Kidney epithelial cell (primary cell): ENCODE measurements at regions not wholly inside any gene's neighbourhood (a gene's known extent, or its start where the extent isn't known, plus 50 kb on each side); places are given as distances from the start of the nearest gene placed in this dataset.
"Not testable (repeated sequence)": the region's sequence is repeated elsewhere in the genome, so short reads cannot be mapped to it uniquely, and the experiment has no call there.

ENCODE experiments used
- DNase-seq: peaks from one replicate; pipeline ENCODE4 v3.0.0-alpha.2; 2010; ENCODE audit warnings: low read depth
- H3K27me3 ChIP-seq: 2 replicates; pipeline ENCODE4 v1.6.0; 2011; ENCODE audit warnings: low read length; ENCODE audit not compliant: control insufficient read depth, insufficient read depth
- H3K36me3 ChIP-seq: 2 replicates; pipeline ENCODE4 v1.5.1; 2011; ENCODE audit warnings: low read length; ENCODE audit not compliant: control insufficient read depth, insufficient read depth
- H3K4me3 ChIP-seq: 2 replicates; pipeline ENCODE4 v1.5.1; 2011; ENCODE audit warnings: low read depth, mild to moderate bottlenecking, control low read depth, low read length
- CTCF ChIP-seq: IDR thresholded peaks from 2 replicates; pipeline ENCODE4 v1.5.1; 2011; ENCODE audit warnings: mild to moderate bottlenecking, moderate library complexity, low read length, control low read depth, inconsistent platforms; ENCODE audit not compliant: insufficient read depth, poor library complexity, severe bottlenecking

- no peak for DNase-seq
- Histone ChIP-seq H3K4me3 (no peak overlapping the region), H3K36me3 (no peaks in the 10 kb centered on the region), H3K27me3 (no peaks in the 10 kb centered on the region)
- no peak for TF ChIP-seq CTCF
Observed at GRCh38 chr2:75379476-75380210, 180.3 kb upstream of the TACR1 start.

GRCh38 chr2:75375646-75376582 lies 176.6 kb upstream of the TACR1 start:
- no peak for TF ChIP-seq CTCF
- DNase-seq, result no peak

GRCh38 chr2:75374414-75374957 lies 175.2 kb upstream of the TACR1 start:
- DNase-seq, result not testable (repeated sequence)

More at GRCh38 chr2:75375646-75376582, 176.6 kb upstream of the TACR1 start:
- Histone ChIP-seq H3K36me3 (no peaks in the 10 kb centered on the region), H3K4me3 (no peak overlapping the region), H3K27me3 (no peaks in the 10 kb centered on the region)

GRCh38 chr2:75367401-75367800 lies 168.1 kb upstream of the TACR1 start:
- Histone ChIP-seq H3K27me3 (no peaks in the 10 kb centered on the region), H3K4me3 (no peak overlapping the region), H3K36me3 (no peaks in the 10 kb centered on the region)
- no peak for DNase-seq
- TF ChIP-seq CTCF, result no peak

More at GRCh38 chr2:75374414-75374957, 175.2 kb upstream of the TACR1 start:
- H3K4me3 ChIP-seq, H3K36me3 ChIP-seq, H3K27me3 ChIP-seq: not testable (repeated sequence)

- Histone ChIP-seq H3K36me3 (no peaks in the 10 kb centered on the region), H3K27me3 (no peaks in the 10 kb centered on the region), H3K4me3 (no peak overlapping the region)
- no peak for TF ChIP-seq CTCF
- DNase-seq, result no peak
Observed at GRCh38 chr2:75361486-75361885, 162.2 kb upstream of the TACR1 start.

GRCh38 chr2:75360945-75361344 lies 161.6 kb upstream of the TACR1 start:
- Histone ChIP-seq H3K36me3 (no peaks in the 10 kb centered on the region), H3K4me3 (no peak overlapping the region), H3K27me3 (no peaks in the 10 kb centered on the region)
- DNase-seq, result no peak
- no peak for TF ChIP-seq CTCF
